ENCODE measurements at regions not wholly inside any gene's neighbourhood (a gene's known extent, or its start where the extent isn't known, plus 50 kb on each side); places are given as distances from the start of the nearest gene placed in this dataset.
"Not testable (repeated sequence)": the region's sequence is repeated elsewhere in the genome, so short reads cannot be mapped to it uniquely, and the experiment has no call there.

DNA sequence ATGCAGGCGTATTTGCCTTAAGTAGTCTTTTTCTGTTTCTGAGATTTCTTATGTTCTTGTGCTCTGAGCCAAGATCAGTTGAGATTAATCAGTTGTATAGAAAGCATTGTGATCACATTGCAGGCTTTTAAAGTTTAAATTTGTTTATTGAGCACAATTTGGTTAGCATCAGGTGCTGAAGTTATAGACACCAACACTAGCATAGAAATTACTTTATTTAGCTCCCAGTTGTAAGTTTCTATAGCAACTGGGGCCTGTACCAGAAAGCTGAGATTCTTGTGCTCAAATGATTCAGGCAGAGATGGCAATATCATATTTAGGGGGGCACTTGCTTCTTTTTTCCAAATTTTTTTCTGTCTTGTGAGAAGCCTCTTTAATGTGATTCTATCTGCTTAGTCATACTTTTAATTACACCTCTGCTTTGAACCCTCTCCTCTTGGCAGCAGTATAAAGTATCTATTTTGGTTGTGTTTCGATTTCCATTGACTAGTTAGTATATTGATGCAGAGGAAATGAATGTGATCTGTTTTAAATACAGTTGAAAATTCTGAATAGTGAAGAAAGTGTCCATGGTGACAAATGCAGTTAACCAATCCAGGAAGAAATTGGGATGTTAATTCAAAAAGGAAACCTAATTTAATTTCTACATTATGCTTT lies 241.7 kb upstream of the GBE1 start:
- Mint-ChIP-seq H3K4me3 (no peak overlapping the region), H3K27ac (no peak overlapping the region), H3K27me3 (no peaks in the 10 kb centered on the region), H3K36me3 (ENCODE audit: low read depth) (no peaks in the 10 kb centered on the region), H3K9me3 (no peaks in the 10 kb centered on the region), H3K4me1 (no peaks in the 10 kb centered on the region)
- DNase-seq: no peak
- intact Hi-C loops (cut with micrococcal nuclease): no loop called here

DNA sequence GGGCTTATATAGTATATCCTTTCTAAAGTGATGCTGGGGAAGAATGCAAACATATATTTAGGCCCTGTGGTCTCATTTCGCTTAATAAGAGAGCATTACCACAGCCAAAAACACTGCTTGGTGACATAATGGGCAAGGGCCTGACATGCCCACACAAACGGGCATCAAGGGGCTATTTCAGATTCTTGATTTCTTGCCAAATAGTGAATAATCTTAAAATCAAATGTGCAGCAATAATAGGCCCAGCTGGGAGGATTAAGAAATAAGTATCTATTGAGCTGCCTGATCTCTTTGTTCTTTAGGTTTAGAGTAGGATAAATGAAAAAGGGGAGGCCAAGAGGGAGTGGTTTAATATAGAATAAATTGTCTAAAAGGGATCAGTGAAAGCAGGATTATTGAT lies 241.0 kb upstream of the GBE1 start:
- H3K4me3 Mint-ChIP-seq: no peak overlapping the region
- no peak overlapping the region for H3K27ac Mint-ChIP-seq
- H3K27me3 Mint-ChIP-seq: no peaks in the 10 kb centered on the region
- H3K36me3 Mint-ChIP-seq (ENCODE audit: low read depth): no peaks in the 10 kb centered on the region
- no peaks in the 10 kb centered on the region for H3K9me3 Mint-ChIP-seq
- no peak for DNase-seq
- intact Hi-C loops (cut with micrococcal nuclease): no loop called here
- H3K4me1 Mint-ChIP-seq: no peaks in the 10 kb centered on the region

DNA sequence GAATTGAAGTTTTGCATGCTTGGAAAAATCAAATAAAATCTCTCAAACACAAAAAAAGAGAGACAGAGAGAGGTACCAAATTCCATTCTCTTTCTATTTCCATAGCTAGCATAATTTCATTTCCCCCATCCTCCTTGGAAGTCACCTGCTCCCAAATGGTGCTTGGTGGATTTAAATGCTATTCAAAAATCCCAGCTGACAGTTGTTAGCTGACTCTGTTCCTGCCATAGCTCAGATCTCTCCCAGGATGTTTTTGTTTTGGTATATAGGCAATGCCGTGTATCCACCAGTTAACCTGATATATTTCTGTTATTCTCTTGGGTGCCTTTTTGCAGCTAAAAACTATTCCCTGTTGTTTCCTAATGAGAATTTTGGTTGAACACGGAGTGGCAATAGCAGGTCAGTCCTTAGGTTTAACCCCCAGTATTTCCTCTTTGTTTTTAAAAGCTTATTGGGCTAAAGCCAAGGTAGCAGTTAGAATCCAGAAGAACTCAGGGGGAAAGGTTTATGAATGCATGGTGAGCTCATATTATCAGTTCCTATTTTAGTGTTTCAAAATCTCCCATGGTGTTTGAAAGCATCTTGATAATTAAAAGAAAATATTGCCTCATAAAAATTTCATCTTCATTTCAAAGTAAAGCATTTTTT lies 240.0 kb upstream of the GBE1 start:
- no peaks in the 10 kb centered on the region for H3K4me1 Mint-ChIP-seq
- no peak for DNase-seq
- no peak overlapping the region for H3K4me3 Mint-ChIP-seq
- intact Hi-C loops (cut with micrococcal nuclease): no loop called here
- H3K9me3 Mint-ChIP-seq: no peaks in the 10 kb centered on the region
- H3K27me3 Mint-ChIP-seq: no peaks in the 10 kb centered on the region
- H3K36me3 Mint-ChIP-seq (ENCODE audit: low read depth): no peaks in the 10 kb centered on the region
- no peak overlapping the region for H3K27ac Mint-ChIP-seq

DNA sequence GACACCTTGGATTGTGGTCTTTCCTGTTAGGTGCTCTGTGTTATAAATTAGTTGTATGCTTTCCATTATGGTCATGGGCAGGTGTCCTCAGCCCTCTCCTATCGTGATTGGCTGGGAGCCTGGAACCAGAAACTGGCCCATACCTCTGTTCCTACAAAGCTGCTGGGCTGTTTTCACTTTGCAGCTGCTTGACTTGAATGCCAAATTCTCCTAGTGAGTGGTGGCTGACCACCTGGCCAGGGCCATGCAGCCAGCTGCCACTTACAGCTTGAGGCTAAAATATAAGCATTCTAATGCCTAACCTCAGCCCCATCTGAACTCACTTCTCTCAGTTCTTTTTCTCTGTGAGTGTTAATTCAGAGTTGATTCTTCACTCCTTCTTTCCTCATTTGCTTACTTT lies 239.3 kb upstream of the GBE1 start:
- no peak for DNase-seq
- Mint-ChIP-seq H3K9me3 (no peaks in the 10 kb centered on the region), H3K27me3 (no peaks in the 10 kb centered on the region), H3K4me3 (no peak overlapping the region), H3K27ac (no peak overlapping the region), H3K4me1 (no peaks in the 10 kb centered on the region), H3K36me3 (ENCODE audit: low read depth) (no peaks in the 10 kb centered on the region)
- intact Hi-C loops (cut with micrococcal nuclease): no loop called here

DNA sequence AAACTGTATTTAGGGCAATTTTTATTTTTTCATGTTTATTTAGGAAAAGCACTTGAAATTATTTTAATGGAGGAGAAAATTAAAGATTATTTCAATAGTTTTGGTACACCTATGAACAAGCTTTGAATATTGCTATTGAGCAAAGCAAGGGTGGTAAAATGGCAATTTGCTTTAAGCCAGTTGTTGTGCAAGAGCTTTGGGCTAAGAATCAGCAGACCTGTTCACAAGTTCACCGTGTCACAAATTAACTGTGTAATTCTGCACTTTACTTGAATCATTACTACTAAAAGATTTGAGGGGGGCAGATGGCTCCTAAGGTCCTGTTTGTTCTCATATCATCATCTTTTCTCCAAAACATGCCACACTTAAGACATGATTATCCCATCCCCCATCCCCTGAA lies 238.9 kb upstream of the GBE1 start:
- Mint-ChIP-seq H3K27me3 (no peaks in the 10 kb centered on the region), H3K9me3 (no peaks in the 10 kb centered on the region), H3K27ac (no peak overlapping the region), H3K4me3 (no peak overlapping the region), H3K36me3 (ENCODE audit: low read depth) (no peaks in the 10 kb centered on the region), H3K4me1 (no peaks in the 10 kb centered on the region)
- intact Hi-C loops (cut with micrococcal nuclease): no loop called here
- DNase-seq: no peak

DNA sequence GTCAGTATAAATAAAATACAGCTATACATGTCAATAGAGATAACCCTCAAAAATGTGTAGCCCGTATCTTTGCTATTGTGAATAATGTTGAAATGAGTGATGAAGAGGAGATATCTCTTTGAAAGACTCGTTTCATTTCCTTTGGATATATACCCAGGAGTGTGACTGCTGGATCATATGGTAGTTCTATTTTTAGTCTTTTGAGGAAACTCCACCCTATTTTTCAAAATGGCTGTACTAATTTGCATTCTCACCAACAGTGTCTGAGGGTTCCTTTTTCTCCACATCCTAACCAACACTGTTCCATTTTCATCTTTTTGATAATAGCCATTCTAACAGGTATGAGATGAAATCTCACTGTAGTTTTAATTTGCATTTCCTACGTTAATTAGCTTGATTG lies 237.5 kb upstream of the GBE1 start:
- intact Hi-C loops (cut with micrococcal nuclease): no loop called here
- H3K36me3 Mint-ChIP-seq (ENCODE audit: low read depth): no peaks in the 10 kb centered on the region
- H3K4me3 Mint-ChIP-seq: no peak overlapping the region
- no peak for DNase-seq
- H3K27ac Mint-ChIP-seq: no peak overlapping the region
- no peaks in the 10 kb centered on the region for H3K27me3 Mint-ChIP-seq
- no peaks in the 10 kb centered on the region for H3K9me3 Mint-ChIP-seq
- H3K4me1 Mint-ChIP-seq: no peaks in the 10 kb centered on the region

DNA sequence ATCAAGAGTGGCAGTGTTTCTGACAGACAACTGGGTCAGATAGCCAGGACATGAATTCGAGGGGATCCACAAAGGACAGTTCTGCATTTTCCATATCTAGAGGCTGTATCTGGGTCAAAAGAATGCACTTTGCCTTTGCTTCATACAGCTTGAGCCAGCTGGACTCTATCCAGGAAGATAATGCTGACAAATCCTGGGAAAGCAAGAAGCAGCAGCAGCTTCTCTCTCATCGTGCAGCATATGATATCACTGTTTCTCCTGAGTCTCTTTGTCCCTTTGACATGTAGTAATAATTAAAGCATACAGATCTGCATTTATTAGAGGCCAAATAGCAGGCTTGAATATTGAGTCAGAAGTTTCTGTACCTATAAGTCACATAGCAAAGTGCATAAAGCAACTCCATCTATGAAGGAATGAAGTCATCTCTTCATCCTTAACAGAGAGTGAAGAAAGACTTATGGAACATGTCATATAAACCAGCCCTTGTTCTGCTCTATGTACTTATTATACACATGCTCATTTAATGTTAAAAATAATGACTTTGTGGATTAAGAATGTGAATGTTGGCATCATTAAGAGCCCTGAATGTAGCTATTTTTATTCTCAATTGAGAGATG lies 236.8 kb upstream of the GBE1 start:
- H3K4me3 Mint-ChIP-seq: no peak overlapping the region
- no peaks in the 10 kb centered on the region for H3K36me3 Mint-ChIP-seq (ENCODE audit: low read depth)
- DNase-seq: no peak
- H3K27ac Mint-ChIP-seq: no peak overlapping the region
- no peaks in the 10 kb centered on the region for H3K27me3 Mint-ChIP-seq
- intact Hi-C loops (cut with micrococcal nuclease): no loop called here
- no peaks in the 10 kb centered on the region for H3K9me3 Mint-ChIP-seq
- no peaks in the 10 kb centered on the region for H3K4me1 Mint-ChIP-seq

DNA sequence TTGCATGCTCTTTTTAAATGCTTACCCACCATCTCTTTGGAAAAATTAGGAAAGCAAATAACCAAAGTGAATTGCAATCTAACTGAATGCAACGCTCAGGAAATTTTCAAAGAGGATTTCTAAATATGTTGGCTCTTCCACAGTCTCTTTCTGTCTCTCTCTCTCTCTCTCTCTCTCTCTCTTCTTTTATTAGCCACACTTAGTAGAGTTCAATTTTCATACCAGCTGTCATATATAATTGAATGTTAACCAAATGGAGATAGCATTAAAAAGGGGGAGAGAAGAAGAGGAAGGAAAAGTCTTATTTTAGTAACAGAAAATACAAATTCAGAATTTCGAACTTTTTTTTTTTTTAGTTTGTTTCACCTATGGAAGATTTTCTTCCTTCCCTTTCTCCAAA lies 235.9 kb upstream of the GBE1 start:
- Mint-ChIP-seq H3K27me3 (no peaks in the 10 kb centered on the region), H3K27ac (no peak overlapping the region), H3K4me1 (no peaks in the 10 kb centered on the region), H3K36me3 (ENCODE audit: low read depth) (no peaks in the 10 kb centered on the region), H3K9me3 (no peaks in the 10 kb centered on the region), H3K4me3 (no peak overlapping the region)
- no peak for DNase-seq
- intact Hi-C loops (cut with micrococcal nuclease): no loop called here

DNA sequence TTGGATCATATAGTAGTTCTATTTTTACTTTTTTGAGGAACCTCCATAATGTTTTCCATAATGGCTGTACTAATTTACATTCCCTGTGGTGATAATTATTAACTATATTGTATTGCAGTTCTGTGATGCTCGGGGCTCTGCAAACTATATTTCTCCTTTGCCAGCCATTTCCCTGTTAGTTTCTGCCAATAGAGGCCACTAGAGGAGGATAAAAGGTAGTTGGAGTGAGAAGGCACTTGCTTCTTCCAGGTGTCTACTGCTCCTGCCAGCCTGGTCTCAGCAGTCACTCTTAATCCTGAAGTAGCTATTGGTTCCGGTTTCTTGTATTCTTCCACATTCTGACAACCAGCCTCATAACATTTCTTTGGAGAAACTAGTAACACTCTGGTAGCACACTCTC lies 233.9 kb upstream of the GBE1 start:
- Mint-ChIP-seq H3K27ac (no peak overlapping the region), H3K36me3 (ENCODE audit: low read depth) (no peaks in the 10 kb centered on the region), H3K9me3 (no peaks in the 10 kb centered on the region), H3K27me3 (no peaks in the 10 kb centered on the region), H3K4me3 (no peak overlapping the region), H3K4me1 (no peaks in the 10 kb centered on the region)
- DNase-seq: no peak
- intact Hi-C loops (cut with micrococcal nuclease): no loop called here

DNA sequence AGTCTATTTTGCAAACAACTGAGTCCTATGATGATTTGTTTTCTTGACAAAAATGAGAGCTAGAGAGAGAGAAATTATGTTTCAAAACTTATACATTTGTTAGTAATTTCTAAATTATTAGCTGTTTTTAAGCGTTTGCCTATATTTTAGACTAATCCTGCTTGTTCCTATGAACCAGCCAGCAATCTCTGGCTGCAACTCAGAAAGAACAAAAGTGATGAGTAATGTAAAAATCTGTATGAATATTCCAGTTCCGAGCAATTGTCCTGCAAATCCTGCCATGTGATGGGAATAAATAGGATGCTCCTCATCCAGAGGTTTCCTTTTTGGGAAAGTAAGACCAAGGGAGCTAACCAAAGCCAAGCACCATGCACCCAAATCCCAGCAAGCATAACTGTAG lies 228.3 kb upstream of the GBE1 start:
- no peaks in the 10 kb centered on the region for H3K27me3 Mint-ChIP-seq
- no peak overlapping the region for H3K4me3 Mint-ChIP-seq
- H3K4me1 Mint-ChIP-seq: no peaks in the 10 kb centered on the region
- intact Hi-C loops (cut with micrococcal nuclease): no loop called here
- no peaks in the 10 kb centered on the region for H3K36me3 Mint-ChIP-seq (ENCODE audit: low read depth)
- no peak overlapping the region for H3K27ac Mint-ChIP-seq
- no peak for DNase-seq
- H3K9me3 Mint-ChIP-seq: no peaks in the 10 kb centered on the region

DNA sequence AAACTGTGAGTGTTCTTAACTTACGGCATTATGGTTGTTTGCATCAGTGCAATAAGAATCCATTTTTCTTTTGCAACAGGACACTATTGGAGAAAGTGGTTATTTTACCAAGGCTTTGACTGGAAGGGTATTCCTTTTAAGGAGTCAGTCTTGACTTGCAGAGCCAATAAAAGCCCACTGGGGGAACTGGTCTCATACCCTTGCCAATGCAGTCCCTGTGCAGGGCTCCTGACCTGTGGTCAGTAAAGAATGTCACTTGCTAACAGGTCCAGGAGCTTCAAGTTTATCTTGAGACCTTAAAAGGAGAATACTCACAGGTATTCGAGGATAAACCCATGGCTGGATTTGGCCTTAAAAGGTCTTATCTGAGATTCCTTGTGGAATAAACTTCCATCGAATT lies 227.8 kb upstream of the GBE1 start:
- no peaks in the 10 kb centered on the region for H3K4me1 Mint-ChIP-seq
- H3K4me3 Mint-ChIP-seq: no peak overlapping the region
- intact Hi-C loops (cut with micrococcal nuclease): no loop called here
- no peaks in the 10 kb centered on the region for H3K36me3 Mint-ChIP-seq (ENCODE audit: low read depth)
- no peaks in the 10 kb centered on the region for H3K9me3 Mint-ChIP-seq
- H3K27ac Mint-ChIP-seq: no peak overlapping the region
- DNase-seq: no peak
- no peaks in the 10 kb centered on the region for H3K27me3 Mint-ChIP-seq

DNA sequence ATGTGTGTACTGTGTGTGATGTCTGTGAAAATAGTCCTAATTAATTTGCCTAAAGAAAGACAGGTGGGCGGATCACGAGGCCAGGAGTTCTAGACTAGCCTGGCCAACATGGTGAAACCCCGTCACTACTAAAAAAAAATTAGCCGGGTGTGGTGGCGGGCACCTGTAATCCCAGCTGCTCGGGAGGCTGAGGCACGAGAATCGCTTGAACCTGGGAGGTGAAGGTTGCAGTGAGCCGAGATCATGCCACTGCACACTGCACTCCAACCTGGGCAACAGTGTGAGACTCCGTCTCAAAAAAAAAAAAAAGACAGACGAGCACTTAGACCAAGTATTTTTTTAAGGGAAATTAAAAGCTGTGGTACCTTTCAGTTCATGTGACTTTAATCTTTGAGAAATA lies 226.0 kb upstream of the GBE1 start:
- H3K36me3 Mint-ChIP-seq (ENCODE audit: low read depth); intact Hi-C loops (cut with micrococcal nuclease); H3K4me3 Mint-ChIP-seq; DNase-seq; H3K27me3 Mint-ChIP-seq; H3K9me3 Mint-ChIP-seq; H3K27ac Mint-ChIP-seq; H3K4me1 Mint-ChIP-seq: not testable (repeated sequence)

DNA sequence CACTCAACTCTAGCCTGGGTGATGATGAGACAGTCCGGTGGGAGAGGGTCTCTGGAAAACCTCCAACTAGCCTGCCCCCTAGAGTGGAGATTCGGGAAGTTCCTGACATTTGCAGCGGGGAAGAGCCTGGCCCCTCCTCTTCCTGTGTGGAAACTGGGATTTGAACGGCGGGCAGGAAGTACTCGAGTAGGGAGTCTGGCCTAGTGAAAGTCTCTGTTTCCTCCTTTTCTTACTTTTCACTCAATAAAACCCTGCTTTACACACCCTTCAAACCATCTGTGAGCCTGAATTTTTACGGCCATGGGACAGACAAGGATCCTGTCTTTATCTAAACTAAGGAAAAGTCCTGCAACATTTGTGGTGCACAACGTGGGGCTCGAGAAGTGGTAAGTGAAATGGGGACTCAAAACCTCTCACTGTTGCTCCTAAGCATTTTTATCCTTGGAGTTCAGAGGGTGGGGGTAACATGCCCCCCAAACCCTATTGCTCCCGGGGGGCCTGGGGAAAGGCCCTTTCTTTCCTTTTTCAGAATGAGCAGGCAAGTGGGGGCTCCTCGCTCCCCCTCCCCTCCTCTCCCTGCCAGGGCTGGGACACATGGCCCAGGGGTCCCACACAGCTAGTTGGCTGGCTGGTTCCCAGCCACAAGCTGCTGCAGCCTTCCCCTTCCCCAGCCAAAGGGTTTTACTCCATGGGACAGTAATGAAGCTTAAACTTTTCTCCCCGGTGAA lies 224.7 kb upstream of the GBE1 start:
- H3K27ac Mint-ChIP-seq: no peak overlapping the region
- intact Hi-C loops (cut with micrococcal nuclease): no loop called here
- no peaks in the 10 kb centered on the region for H3K4me1 Mint-ChIP-seq
- H3K36me3 Mint-ChIP-seq (ENCODE audit: low read depth): no peaks in the 10 kb centered on the region
- no peak overlapping the region for H3K4me3 Mint-ChIP-seq
- no peaks in the 10 kb centered on the region for H3K27me3 Mint-ChIP-seq
- no peak for DNase-seq
- no peaks in the 10 kb centered on the region for H3K9me3 Mint-ChIP-seq

DNA sequence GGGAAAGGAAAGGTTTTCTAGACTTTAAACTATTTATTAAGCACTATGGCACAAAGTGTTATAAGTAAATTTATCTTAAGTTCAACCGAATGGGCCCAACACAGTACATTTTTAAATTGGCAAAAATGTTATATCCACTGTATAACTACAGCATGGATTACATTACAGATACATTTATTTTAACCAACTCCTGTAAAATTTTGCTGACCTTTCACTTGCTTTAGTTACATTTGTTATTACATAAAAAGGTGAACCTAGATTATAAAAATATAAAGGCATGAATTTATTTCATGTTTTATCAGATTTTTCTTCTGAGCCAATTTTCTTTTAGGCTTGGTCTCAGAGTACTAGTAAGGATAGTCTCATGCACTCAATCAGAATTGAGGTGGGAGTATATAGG lies 221.9 kb upstream of the GBE1 start:
- no peaks in the 10 kb centered on the region for H3K27me3 Mint-ChIP-seq
- no peak overlapping the region for H3K27ac Mint-ChIP-seq
- no peaks in the 10 kb centered on the region for H3K9me3 Mint-ChIP-seq
- H3K4me3 Mint-ChIP-seq: no peak overlapping the region
- intact Hi-C loops (cut with micrococcal nuclease): no loop called here
- DNase-seq: no peak
- H3K4me1 Mint-ChIP-seq: no peaks in the 10 kb centered on the region
- H3K36me3 Mint-ChIP-seq (ENCODE audit: low read depth): no peaks in the 10 kb centered on the region
